Naive thymus-derived CD4-positive, alpha-beta T cell (primary cell): ENCODE measurements at regions not wholly inside any gene's neighbourhood (a gene's known extent, or its start where the extent isn't known, plus 50 kb on each side); places are given as distances from the start of the nearest gene placed in this dataset.

Experiments used
- ATAC-seq: fragments of 150-1000 bp; cut with Tn5 transposase; 2 replicates; pipeline ENCODE4 v1.10.0; 2021; ENCODE audit warnings: mild to moderate bottlenecking, moderate library complexity
- CTCF ChIA-PET: fragments of 350-600 bp; sonication (Branson Sonifier 250); formaldehyde crosslinking; loops from one replicate; lab custom pipeline; 2021; ENCODE audit warnings: antibody characterized with exemption; lab: Charles Lee
- POLR2A ChIA-PET: fragments of 350-600 bp; sonication (Branson Sonifier 250); formaldehyde crosslinking; loops from one replicate; lab custom pipeline; 2021; ENCODE audit warnings: antibody characterized with exemption, inconsistent platforms; lab: Charles Lee
- DNase-seq, 9 donors: peaks; one replicate each; pipeline versions ENCODE4 v3.0.0 to v3.0.0-alpha.2; 2020 to 2022; ENCODE audit warnings: mixed read lengths in 1 of 9
- H3K27ac ChIP-seq: one replicate; pipeline ENCODE4 v1.7.0; 2013; ENCODE audit warnings: mild to moderate bottlenecking, low read depth, low read length, moderate library complexity
- H3K27me3 ChIP-seq, 2 donors: one replicate each; pipeline ENCODE4 v1.7.0; 2013; ENCODE audit warnings: low read length in 2 of 2, mild to moderate bottlenecking in 2 of 2, moderate library complexity in 2 of 2; ENCODE audit not compliant: control insufficient read depth in 2 of 2, insufficient read depth in 2 of 2
- H3K36me3 ChIP-seq, 3 experiments: 1 replicate in 2 of 3; 2 replicates in 1 of 3; pipeline ENCODE4 v1.7.0; 2013; ENCODE audit warnings: low read length in 3 of 3, mild to moderate bottlenecking in 3 of 3, moderate library complexity in 1 of 3; ENCODE audit not compliant: insufficient read depth in 3 of 3, control insufficient read depth in 2 of 3
- H3K4me1 ChIP-seq, 2 donors: one replicate each; pipeline ENCODE4 v1.7.0; 2013; ENCODE audit warnings: low read length in 2 of 2, mild to moderate bottlenecking in 2 of 2, moderate library complexity in 1 of 2; ENCODE audit not compliant: control insufficient read depth in 2 of 2, insufficient read depth in 2 of 2
- H3K4me3 ChIP-seq: 2 replicates; pipeline ENCODE4 v1.7.0; 2013; ENCODE audit warnings: mild to moderate bottlenecking, low read length
- H3K9me3 ChIP-seq, 3 experiments: 1 replicate in 2 of 3; 2 replicates in 1 of 3; pipeline ENCODE4 v1.7.0; 2013; ENCODE audit warnings: low read length in 3 of 3; ENCODE audit not compliant: control insufficient read depth in 2 of 3
- H3K27ac Mint-ChIP-seq, 9 donors: one replicate each; pipeline ENCODE4 v1.8.0; 2020 to 2022; ENCODE audit warnings: mixed read lengths in 9 of 9, mild to moderate bottlenecking in 8 of 9, moderate library complexity in 5 of 9, inconsistent platforms in 2 of 9
- H3K27me3 Mint-ChIP-seq, 5 donors: one replicate each; pipeline ENCODE4 v1.8.0; 2021 to 2022; ENCODE audit warnings: mixed read lengths in 5 of 5, mild to moderate bottlenecking in 1 of 5
- H3K36me3 Mint-ChIP-seq, 5 donors: one replicate each; pipeline ENCODE4 v1.8.0; 2020 to 2022; ENCODE audit warnings: mixed read lengths in 5 of 5, mild to moderate bottlenecking in 3 of 5, inconsistent platforms in 1 of 5
- H3K4me1 Mint-ChIP-seq, 7 donors: one replicate each; pipeline ENCODE4 v1.8.0; 2020 to 2022; ENCODE audit warnings: mixed read lengths in 7 of 7, mild to moderate bottlenecking in 3 of 7, inconsistent platforms in 1 of 7
- H3K4me3 Mint-ChIP-seq, 10 donors: one replicate each; pipeline ENCODE4 v1.8.0; 2020 to 2022; ENCODE audit warnings: mild to moderate bottlenecking in 10 of 10, mixed read lengths in 10 of 10, moderate library complexity in 6 of 10, inconsistent platforms in 2 of 10
- H3K9me3 Mint-ChIP-seq, 11 donors: one replicate each; pipeline ENCODE4 v1.8.0; 2020 to 2022; ENCODE audit warnings: mixed read lengths in 11 of 11, mild to moderate bottlenecking in 4 of 11, inconsistent platforms in 1 of 11, moderate library complexity in 1 of 11
- intact Hi-C, 2 donors: fragments of 100-400 bp; cut with micrococcal nuclease; formaldehyde crosslinking; loops; one replicate each; pipeline ENCODE4 v1.15.1; 2023

DNA sequence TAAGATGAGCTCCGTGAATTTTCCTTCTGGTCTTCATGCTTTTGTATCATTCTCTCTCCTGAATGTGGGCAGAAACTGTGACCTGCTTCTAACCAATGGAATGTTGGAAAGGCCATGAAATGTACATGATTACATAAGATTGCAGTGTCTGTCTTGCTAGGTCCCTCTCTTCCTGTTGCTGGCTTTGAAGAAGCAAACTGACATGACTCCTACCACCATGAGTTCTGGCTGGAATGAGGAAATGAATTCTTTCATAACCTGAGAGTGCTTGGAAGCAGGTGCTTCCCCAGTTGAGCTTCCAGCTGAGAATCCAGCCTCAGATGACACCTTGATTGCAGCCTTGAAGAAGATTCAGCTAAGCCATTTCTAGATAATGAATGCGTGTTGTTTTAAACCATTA lies 275.0 kb upstream of the MIR17HG start:
- Mint-ChIP-seq H3K27ac (no peak overlapping the region), H3K9me3 (peaks cover 0 to 11% (median 0%) of the 10 kb centered on the region in 11 donors), H3K36me3 (no peaks in the 10 kb centered on the region), H3K4me1 (no peaks in the 10 kb centered on the region), H3K4me3 (no peak overlapping the region), H3K27me3 (peaks cover 0 to 7% (median 0%) of the 10 kb centered on the region in 5 donors)
- ChIA-PET CTCF (no interaction called here), POLR2A (no interaction called here)
- Histone ChIP-seq H3K4me3 (no peak overlapping the region), H3K27me3 (no peaks in the 10 kb centered on the region), H3K27ac (no peak overlapping the region), H3K4me1 (no peaks in the 10 kb centered on the region), H3K36me3 (no peaks in the 10 kb centered on the region), H3K9me3 (no peaks in the 10 kb centered on the region)
- intact Hi-C loops: no loop called here
- ATAC-seq (no peak), DNase-seq (no peak)

GRCh38 chr13:91074091-91074490 lies 273.4 kb upstream of the MIR17HG start:
- H3K36me3 Mint-ChIP-seq: no peaks in the 10 kb centered on the region
- ChIA-PET CTCF (interaction anchor here (1.0 kb wide), 1 partner anchor 42 kb away, joined by 3 read pairs; no protein-coding TSS in a partner anchor), POLR2A (no interaction called here)
- ATAC-seq: no peak
- Histone ChIP-seq H3K27me3 (no peaks in the 10 kb centered on the region), H3K27ac (no peak overlapping the region), H3K9me3 (no peaks in the 10 kb centered on the region), H3K4me3 (no peak overlapping the region), H3K36me3 (no peaks in the 10 kb centered on the region), H3K4me1 (no peaks in the 10 kb centered on the region)
- H3K27ac Mint-ChIP-seq: no peak overlapping the region
- H3K9me3 Mint-ChIP-seq: peaks cover 0 to 11% (median 0%) of the 10 kb centered on the region in 11 donors
- H3K27me3 Mint-ChIP-seq: peaks cover 0 to 7% (median 0%) of the 10 kb centered on the region in 5 donors
- intact Hi-C loops: no loop called here
- H3K4me3 Mint-ChIP-seq: no peak overlapping the region
- no peak for DNase-seq
- no peaks in the 10 kb centered on the region for H3K4me1 Mint-ChIP-seq

DNA sequence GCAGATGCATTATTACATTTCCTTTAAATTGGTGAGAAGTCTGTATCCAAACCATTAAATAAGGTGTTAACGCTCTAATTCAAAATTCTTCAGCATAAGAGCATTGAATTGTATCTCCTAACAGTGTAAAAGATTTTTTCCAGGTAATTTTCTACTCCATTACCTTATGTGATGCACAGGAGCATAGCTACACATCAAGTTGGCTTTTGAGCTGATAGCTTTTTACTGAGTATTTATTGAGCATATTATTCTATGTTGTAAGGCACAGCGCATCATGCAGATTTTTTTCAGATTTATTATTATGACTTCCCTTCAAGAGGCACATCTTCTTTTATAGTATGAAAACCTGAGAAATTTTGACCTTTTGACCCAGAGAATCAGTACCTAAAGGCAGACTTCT lies 270.7 kb upstream of the MIR17HG start:
- Histone ChIP-seq H3K36me3 (no peaks in the 10 kb centered on the region), H3K27me3 (no peaks in the 10 kb centered on the region), H3K27ac (no peak overlapping the region), H3K4me3 (no peak overlapping the region), H3K4me1 (no peaks in the 10 kb centered on the region), H3K9me3 (no peaks in the 10 kb centered on the region)
- intact Hi-C loops: no loop called here
- ChIA-PET CTCF (no interaction called here), POLR2A (no interaction called here)
- Mint-ChIP-seq H3K27ac (no peak overlapping the region), H3K4me1 (no peaks in the 10 kb centered on the region), H3K9me3 (peaks cover 0 to 6% (median 0%) of the 10 kb centered on the region in 11 donors), H3K36me3 (peaks cover 0 to 4% (median 0%) of the 10 kb centered on the region in 5 donors), H3K4me3 (no peak overlapping the region), H3K27me3 (peaks cover 0 to 4% (median 0%) of the 10 kb centered on the region in 5 donors)
- DNase-seq (no peak), ATAC-seq (no peak)

DNA sequence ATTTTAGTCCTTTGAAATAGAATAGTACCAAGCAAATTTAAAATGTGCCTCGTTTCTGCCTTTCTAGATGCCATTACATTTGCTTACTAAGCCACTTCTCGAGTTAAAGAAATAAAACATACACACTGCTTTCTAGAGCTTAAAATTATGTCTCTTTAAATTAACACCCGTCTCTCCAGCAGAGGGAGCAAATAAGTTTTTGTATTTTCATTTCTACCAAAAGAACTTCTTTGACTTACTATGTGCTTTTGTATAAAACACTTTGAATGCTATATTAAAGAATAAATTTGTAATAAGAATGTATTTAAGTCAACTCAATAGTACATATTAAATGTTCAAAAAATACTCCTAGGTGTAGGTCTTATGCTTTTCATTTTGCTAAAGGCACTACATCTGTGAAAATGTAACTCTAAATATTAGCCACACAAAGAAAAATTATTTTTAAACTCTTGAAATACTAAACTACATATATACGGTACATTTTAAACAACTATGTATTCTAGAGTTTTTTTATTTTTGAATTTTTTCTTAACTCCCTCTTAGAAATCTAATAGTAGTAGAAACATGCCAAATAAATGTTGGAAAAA lies 269.3 kb upstream of the MIR17HG start:
- no peak for DNase-seq
- no peak for ATAC-seq
- Histone ChIP-seq H3K27me3 (no peaks in the 10 kb centered on the region), H3K4me1 (no peaks in the 10 kb centered on the region), H3K9me3 (no peaks in the 10 kb centered on the region), H3K27ac (no peak overlapping the region), H3K36me3 (no peaks in the 10 kb centered on the region), H3K4me3 (no peak overlapping the region)
- peaks cover 0 to 4% (median 0%) of the 10 kb centered on the region in 5 donors for H3K27me3 Mint-ChIP-seq
- H3K9me3 Mint-ChIP-seq: peaks cover 0 to 3% (median 0%) of the 10 kb centered on the region in 11 donors
- ChIA-PET CTCF (no interaction called here), POLR2A (no interaction called here)
- no peaks in the 10 kb centered on the region for H3K4me1 Mint-ChIP-seq
- no peak overlapping the region for H3K27ac Mint-ChIP-seq
- H3K36me3 Mint-ChIP-seq: peaks cover 0 to 4% (median 0%) of the 10 kb centered on the region in 5 donors
- intact Hi-C loops: no loop called here
- H3K4me3 Mint-ChIP-seq: no peak overlapping the region

GRCh38 chr13:91079176-91079575 lies 268.3 kb upstream of the MIR17HG start:
- ChIA-PET CTCF (no interaction called here), POLR2A (no interaction called here)
- Mint-ChIP-seq H3K27ac (no peak overlapping the region), H3K4me3 (no peak overlapping the region), H3K36me3 (peaks cover 0 to 4% (median 0%) of the 10 kb centered on the region in 5 donors), H3K27me3 (peaks cover 0 to 4% (median 0%) of the 10 kb centered on the region in 5 donors), H3K4me1 (no peaks in the 10 kb centered on the region), H3K9me3 (peaks cover 0 to 3% (median 0%) of the 10 kb centered on the region in 11 donors)
- intact Hi-C loops: no loop called here
- H3K36me3 ChIP-seq: no peaks in the 10 kb centered on the region
- H3K27ac ChIP-seq: no peak overlapping the region
- no peak overlapping the region for H3K4me3 ChIP-seq
- H3K27me3 ChIP-seq: no peaks in the 10 kb centered on the region
- no peak for ATAC-seq
- no peaks in the 10 kb centered on the region for H3K9me3 ChIP-seq
- H3K4me1 ChIP-seq: no peaks in the 10 kb centered on the region
- DNase-seq: no peak

DNA sequence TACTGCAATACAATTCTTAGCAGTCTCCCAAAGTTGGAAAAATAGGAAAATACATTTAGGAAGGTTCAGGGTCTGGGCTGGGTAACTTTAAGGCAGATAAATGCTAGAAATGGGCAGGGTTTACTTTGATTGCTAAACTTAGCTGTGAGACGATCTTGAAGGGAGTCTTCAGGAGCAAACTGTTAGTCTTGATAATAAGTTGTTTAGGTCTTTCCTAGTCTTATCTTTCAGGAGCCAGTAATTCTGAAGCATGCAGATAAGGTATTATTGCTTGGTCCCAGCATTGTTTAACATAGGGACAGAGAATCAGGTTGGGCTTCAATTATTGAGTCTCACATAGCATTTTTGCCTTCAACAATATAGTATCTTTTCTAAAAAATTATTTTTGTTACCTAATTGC lies 262.4 kb upstream of the MIR17HG start:
- Mint-ChIP-seq H3K27me3 (no peaks in the 10 kb centered on the region), H3K27ac (no peak overlapping the region), H3K36me3 (peaks cover 0 to 4% (median 0%) of the 10 kb centered on the region in 5 donors), H3K4me3 (no peak overlapping the region), H3K9me3 (peaks cover 0 to 3% (median 0%) of the 10 kb centered on the region in 11 donors), H3K4me1 (no peaks in the 10 kb centered on the region)
- intact Hi-C loops: no loop called here
- H3K27me3 ChIP-seq: no peaks in the 10 kb centered on the region
- no peaks in the 10 kb centered on the region for H3K4me1 ChIP-seq
- DNase-seq (no peak), ATAC-seq (no peak)
- ChIA-PET POLR2A (no interaction called here), CTCF (no interaction called here)
- no peak overlapping the region for H3K27ac ChIP-seq
- H3K9me3 ChIP-seq: no peaks in the 10 kb centered on the region
- no peaks in the 10 kb centered on the region for H3K36me3 ChIP-seq
- H3K4me3 ChIP-seq: no peak overlapping the region

GRCh38 chr13:91086936-91087716 lies 260.4 kb upstream of the MIR17HG start:
- intact Hi-C loops: no loop called here
- ATAC-seq (no peak), DNase-seq (no peak)
- Mint-ChIP-seq H3K27ac (no peak overlapping the region), H3K36me3 (no peaks in the 10 kb centered on the region), H3K27me3 (no peaks in the 10 kb centered on the region), H3K4me3 (no peak overlapping the region), H3K9me3 (no peaks in the 10 kb centered on the region), H3K4me1 (no peaks in the 10 kb centered on the region)
- Histone ChIP-seq H3K27ac (no peak overlapping the region), H3K4me1 (no peaks in the 10 kb centered on the region), H3K27me3 (no peaks in the 10 kb centered on the region), H3K36me3 (no peaks in the 10 kb centered on the region), H3K9me3 (no peaks in the 10 kb centered on the region), H3K4me3 (no peak overlapping the region)
- ChIA-PET CTCF (no interaction called here), POLR2A (no interaction called here)
